HG02885 (cell line): ENCODE measurements at regions not wholly inside any gene's neighbourhood (a gene's known extent, or its start where the extent isn't known, plus 50 kb on each side); places are given as distances from the start of the nearest gene placed in this dataset.
A peak's percentile ranks its signal among the peaks of the same experiment; 100 is the strongest.
"Not testable (repeated sequence)": the region's sequence is repeated elsewhere in the genome, so short reads cannot be mapped to it uniquely, and the experiment has no call there.

Source experiments
- ATAC-seq: cut with Tn5 transposase; IDR thresholded peaks from one replicate; pipeline ENCODE4 v1.9.1; 2021; ENCODE audit warnings: mild to moderate bottlenecking; ENCODE audit not compliant: unreplicated experiment, poor library complexity

- no peak for ATAC-seq
These were observed 143.9 kb upstream of the NR3C1 start for GRCh38 chr5:143547342-143547741.

DNA sequence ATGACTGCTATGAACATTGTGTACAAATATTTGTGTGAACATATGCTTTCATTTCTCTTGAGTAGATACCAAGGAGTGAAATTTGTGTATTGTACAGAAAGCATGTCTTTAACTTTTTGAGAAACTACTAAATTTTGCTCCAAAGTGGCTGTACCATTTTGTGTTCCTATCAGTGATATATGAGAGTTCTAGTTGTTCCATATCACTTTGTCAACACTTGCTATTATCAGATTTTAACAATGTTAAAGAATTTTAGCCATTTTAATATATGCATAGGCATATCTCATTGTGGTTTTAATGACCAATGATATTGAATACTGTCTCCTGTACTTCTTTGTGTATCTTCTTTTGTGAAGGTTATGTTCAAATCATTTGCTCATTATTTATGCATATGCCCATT, 142.9 kb upstream of the NR3C1 start:
- no peak for ATAC-seq

- no peak for ATAC-seq
These were observed 141.1 kb upstream of the NR3C1 start for GRCh38 chr5:143544606-143545005.

DNA sequence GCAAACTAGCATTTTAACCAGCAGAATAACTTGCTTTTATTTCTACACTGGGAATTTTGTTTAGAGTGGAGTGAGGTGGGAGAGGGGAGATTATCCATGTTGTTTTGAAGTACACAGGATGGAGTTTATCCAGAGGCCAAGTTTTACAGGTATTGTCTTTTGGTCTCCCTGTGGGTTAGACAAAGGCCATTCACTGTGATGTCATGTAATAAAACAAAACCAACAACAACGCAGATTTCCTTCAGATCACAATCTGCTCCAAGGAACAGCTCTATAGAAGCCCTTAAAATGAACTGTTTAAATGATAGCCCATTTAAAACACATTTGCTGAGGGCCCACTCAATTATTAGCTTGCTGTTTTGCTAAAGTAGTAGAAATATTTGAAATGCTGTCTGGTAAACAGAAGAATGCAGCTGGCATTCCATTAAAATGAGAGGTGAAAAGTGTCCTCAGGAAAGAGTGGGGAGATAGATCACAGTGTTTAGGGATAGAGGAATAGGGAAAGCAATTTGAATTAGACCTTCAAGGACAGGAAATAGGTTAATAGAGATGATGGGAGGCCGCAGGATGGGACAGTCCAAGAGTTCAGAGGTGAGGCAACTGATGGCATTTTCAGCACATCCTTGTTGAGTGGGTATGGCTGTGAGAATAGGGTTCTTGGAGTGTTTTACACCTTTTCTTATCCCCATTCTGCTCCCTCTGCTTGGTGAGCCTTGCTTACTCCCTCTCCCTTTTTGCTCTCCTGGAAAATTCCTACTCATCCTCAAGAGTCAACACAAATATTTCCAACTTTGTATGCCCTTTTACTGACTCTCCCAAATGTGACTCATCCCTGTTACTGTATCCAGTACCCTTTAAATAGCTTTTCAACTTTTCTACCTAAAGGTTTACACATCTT, 140.1 kb upstream of the NR3C1 start:
- no peak for ATAC-seq

- ATAC-seq = no peak
These were observed 139.3 kb upstream of the NR3C1 start for GRCh38 chr5:143542798-143543144.

DNA sequence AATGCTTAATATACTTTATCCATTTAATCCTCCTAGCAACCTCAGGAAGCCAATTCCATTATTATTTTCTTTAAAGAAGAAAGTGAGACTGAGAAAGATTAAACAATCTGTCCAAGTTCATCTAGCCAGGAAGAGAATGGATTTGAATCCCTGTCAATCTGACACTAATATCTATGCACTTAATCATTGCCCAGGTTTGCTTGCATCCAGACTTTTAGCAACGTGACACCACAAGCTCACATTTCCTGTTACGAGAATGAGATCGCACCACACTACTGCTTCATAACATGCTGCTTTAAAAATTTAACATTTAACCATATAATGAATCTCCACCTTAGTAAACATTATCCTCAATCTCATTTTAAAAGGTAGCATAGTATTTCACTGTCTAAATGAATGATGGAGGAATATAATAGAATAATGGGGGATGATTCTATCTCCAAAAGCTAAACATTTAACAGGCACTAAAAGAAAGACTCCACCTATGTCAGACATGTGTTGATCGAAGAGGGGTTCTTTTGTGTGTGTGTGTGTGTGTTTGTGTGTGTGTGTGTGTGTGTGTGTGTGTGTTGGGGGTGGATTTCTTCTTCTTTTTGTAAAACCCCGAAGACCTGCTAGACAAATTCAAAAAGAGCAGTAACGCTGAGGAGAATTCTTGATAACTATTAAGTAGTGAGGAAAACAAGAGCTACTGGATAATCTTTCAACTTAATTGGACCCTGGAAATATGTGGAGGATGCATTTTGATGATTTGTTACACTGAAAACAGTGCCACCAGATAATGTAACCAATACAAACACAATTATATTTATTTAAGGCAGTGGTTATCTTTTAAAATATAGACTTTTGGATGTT, 138.7 kb upstream of the NR3C1 start:
- ATAC-seq = no peak

GRCh38 chr5:143539742-143540141, 136.3 kb upstream of the NR3C1 start:
- ATAC-seq = no peak

DNA sequence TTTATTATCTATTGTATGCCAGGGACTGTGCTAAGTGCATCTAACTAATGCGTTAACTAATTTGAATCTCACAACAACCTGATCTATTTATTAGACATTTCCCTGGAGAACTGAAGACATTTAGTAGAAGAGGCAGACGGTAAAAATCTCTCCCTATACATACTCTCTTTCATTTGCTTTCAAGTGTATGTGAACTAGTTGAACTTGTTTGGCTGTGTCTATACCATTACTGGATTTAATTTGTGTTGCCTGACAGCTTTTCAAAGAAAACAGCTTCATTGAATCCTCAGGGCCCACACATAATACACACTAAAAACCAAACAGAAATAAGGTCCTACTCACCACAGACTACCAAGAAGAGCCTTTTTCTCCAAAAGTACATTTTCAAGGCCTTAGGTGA, 133.6 kb upstream of the NR3C1 start:
- no peak for ATAC-seq

DNA sequence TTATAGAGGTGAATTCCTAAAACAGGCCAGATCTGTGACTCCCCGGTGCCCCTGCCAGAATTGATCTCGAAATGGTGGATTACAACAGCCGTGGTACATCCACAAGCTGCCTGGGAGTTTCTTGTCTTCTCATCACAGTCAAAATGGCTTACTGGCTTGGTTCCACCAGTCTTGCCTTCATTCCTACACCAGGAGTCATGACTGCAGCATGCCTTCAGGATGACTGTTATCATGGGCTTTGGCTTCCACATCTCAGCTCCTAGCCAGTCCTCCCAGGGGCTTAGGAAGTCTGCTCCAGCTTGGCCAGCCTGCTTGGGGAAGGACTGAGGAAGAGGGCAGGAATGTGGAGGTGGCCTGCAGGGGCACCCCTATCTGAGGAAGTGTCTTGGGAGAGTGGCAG, 132.9 kb upstream of the NR3C1 start:
- ATAC-seq = no peak

DNA sequence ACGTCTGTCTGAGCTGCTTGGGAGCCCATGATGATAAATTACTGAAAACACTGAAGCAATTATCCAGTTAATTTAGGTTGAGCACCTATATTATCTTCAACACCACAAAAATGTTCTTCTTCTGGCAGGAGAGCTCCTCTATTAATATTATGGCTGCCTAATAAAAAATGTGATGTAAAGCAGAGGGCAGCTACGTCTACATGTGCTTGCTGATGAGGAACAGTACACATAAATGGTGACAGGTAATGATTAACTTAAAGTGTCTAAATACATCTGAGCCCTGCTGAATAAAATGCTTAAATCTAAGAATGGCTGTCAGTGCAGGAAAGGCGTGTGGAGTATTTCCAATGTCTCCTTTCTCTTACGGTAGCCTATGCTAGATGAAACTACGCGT, 131.3 kb upstream of the NR3C1 start:
- no peak for ATAC-seq

DNA sequence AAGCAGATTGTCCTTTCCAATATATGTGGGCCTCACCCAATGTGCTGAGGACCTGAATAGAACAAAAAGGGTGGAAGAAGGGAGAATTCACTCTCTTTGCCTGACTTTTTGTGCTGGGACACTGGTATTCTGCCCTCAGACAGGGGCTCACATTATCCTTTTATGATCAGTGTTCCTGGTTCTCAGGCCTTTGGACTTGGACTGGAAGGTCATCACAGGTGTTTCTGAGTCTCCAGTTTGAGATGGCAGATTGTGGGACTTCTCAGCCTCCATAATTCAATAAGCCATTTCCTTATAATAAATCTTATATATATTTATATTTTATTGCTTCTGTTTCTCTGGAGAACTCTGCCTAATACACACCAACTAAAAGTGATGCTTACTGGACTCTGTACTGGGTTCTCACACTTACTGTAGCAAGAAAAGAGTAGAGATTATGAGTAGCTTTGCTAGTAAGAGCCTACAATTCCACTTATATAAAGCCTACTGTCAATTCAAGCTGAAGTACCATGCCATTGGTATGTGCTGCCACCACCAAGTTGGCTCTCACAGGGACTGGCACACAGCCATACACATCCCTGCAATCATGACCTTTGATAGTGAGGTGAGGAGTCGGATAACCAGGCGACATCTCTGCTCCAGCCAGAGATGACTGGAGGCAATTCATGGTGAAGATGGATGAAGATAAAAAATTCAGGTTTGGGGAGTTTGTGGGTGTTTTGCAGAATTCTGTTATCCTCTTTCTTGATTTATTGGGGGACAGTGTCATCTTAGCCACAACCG, 130.7 kb upstream of the NR3C1 start:
- ATAC-seq = no peak

GRCh38 chr5:143533475-143533874, 130.0 kb upstream of the NR3C1 start:
- no peak for ATAC-seq

GRCh38 chr5:143527808-143528207, 124.3 kb upstream of the NR3C1 start:
- ATAC-seq = no peak

GRCh38 chr5:143525176-143525575, 121.7 kb upstream of the NR3C1 start:
- no peak for ATAC-seq

- peak; percentile 56 for ATAC-seq
These were observed 121.0 kb upstream of the NR3C1 start for GRCh38 chr5:143524338-143524945.

DNA sequence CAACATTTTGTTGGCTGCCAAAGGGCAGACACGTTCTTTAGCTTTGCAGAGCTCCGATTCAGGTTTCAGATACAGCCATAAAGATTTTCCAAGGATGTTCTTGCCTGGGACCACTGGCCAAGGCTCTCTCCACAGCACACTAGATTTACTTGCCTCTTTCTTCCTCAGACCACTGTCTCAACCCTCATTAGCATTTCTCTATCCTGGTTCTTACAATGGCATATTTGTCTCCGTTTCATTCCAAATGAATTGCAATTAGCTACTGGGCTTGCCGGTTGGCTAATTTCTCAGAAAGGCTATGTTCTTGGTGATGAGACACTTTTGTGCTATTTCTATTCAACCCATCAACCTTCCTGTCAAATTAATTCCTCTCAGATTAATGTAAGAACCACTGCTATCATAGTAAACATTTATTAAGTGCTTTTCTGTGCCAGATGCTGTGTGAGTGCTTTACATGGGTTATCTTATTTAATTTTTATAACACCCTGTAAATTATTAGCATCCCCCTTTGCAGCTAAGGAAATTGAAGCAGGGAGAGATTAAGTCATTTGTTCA, 118.4 kb upstream of the NR3C1 start:
- ATAC-seq = no peak

DNA sequence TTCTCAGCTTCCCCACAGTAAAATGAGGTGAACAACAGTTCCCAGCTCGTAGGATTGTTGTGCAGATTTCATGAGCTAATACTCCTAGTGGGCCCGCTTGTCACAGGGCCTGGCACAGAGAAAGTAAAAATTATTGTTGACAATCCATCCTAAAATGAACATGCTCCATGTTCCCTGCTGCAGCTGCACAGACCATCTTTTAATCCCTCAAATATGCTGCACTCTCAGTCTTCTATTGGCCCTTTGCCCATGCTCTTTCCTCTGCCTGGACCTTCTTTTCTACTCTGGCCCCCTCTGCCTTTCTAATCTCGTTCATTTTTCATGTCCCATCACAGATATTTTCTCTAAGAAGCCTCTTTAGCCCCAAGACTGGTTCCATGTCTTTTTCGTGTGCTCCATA, 117.7 kb upstream of the NR3C1 start:
- no peak for ATAC-seq

GRCh38 chr5:143519215-143519614, 115.7 kb upstream of the NR3C1 start:
- ATAC-seq = not testable (repeated sequence)

DNA sequence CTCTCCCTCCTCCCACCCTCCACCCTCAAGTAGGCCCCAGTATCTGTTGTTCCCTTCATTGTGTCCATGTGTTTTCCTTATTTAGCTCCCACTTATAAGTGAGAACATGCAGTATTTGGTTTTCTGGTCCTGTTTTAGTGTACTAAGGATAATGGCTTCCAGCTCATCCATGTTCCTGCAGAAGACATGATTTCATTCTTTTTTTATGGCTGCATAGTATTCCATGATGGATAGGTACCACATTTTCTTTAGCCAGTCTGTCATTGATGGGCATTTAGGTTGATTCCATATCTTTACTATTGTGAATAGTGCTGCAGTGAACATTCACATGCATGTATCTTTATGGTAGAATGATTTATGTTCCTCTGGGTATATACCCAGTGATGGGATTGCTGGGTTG, 114.3 kb upstream of the NR3C1 start:
- not testable (repeated sequence) for ATAC-seq

- ATAC-seq = no peak
These were observed 112.8 kb upstream of the NR3C1 start for GRCh38 chr5:143516249-143516648.
